ENCODE measurements at regions not wholly inside any gene's neighbourhood (a gene's known extent, or its start where the extent isn't known, plus 50 kb on each side); places are given as distances from the start of the nearest gene placed in this dataset.
A peak's percentile ranks its signal among the peaks of the same experiment; 100 is the strongest.
"Not testable (repeated sequence)": the region's sequence is repeated elsewhere in the genome, so short reads cannot be mapped to it uniquely, and the experiment has no call there.

- TF ChIP-seq ZNF274 (IDR thresholded peaks at IDR 0.05; ENCODE audit: low read depth, low read length): no peak
- no peak overlapping the region for H3K4me3 ChIP-seq (ENCODE audit: low read length)
These were observed 193.9 kb downstream of the RBM26 start for GRCh38 chr13:79212064-79212619.

GRCh38 chr13:79211377-79211776 lies 194.7 kb downstream of the RBM26 start:
- no peak for TF ChIP-seq ZNF274 (IDR thresholded peaks at IDR 0.05; ENCODE audit: low read depth, low read length)

GRCh38 chr13:79197933-79198332 lies 208.1 kb downstream of the RBM26 start:
- no peak for TF ChIP-seq ZNF274 (IDR thresholded peaks at IDR 0.05; ENCODE audit: low read depth, low read length)
- no peak overlapping the region for H3K4me3 ChIP-seq (ENCODE audit: low read length)

More at GRCh38 chr13:79211377-79211776, 194.7 kb downstream of the RBM26 start:
- no peak overlapping the region for H3K4me3 ChIP-seq (ENCODE audit: low read length)

GRCh38 chr13:79196843-79197242 lies 209.2 kb downstream of the RBM26 start:
- TF ChIP-seq ZNF274 (IDR thresholded peaks at IDR 0.05; ENCODE audit: low read depth, low read length): no peak
- H3K4me3 ChIP-seq (ENCODE audit: low read length): no peak overlapping the region

- no peak for TF ChIP-seq ZNF274 (IDR thresholded peaks at IDR 0.05; ENCODE audit: low read depth, low read length)
- no peak overlapping the region for H3K4me3 ChIP-seq (ENCODE audit: low read length)
These were observed 209.7 kb downstream of the RBM26 start for GRCh38 chr13:79196366-79196765.

GRCh38 chr13:79194727-79195126 lies 211.3 kb downstream of the RBM26 start:
- H3K4me3 ChIP-seq (ENCODE audit: low read length): peak overlapping the region; percentile 59; the same call in 1 of the 2 replicates
- no peak for TF ChIP-seq ZNF274 (IDR thresholded peaks at IDR 0.05; ENCODE audit: low read depth, low read length)

GRCh38 chr13:79194272-79194671 lies 211.8 kb downstream of the RBM26 start:
- H3K4me3 ChIP-seq (ENCODE audit: low read length): no peak overlapping the region
- TF ChIP-seq ZNF274 (IDR thresholded peaks at IDR 0.05; ENCODE audit: low read depth, low read length): no peak

- no peak for TF ChIP-seq ZNF274 (IDR thresholded peaks at IDR 0.05; ENCODE audit: low read depth, low read length)
- H3K4me3 ChIP-seq (ENCODE audit: low read length): no peak overlapping the region
These were observed 214.6 kb downstream of the RBM26 start for GRCh38 chr13:79191501-79191900.

- no peak overlapping the region for H3K4me3 ChIP-seq (ENCODE audit: low read length)
- TF ChIP-seq ZNF274 (IDR thresholded peaks at IDR 0.05; ENCODE audit: low read depth, low read length): no peak
These were observed 215.1 kb downstream of the RBM26 start for GRCh38 chr13:79190932-79191331.

GRCh38 chr13:79187917-79188690 lies 218.0 kb downstream of the RBM26 start:
- no peak overlapping the region for H3K4me3 ChIP-seq (ENCODE audit: low read length)
- no peak for TF ChIP-seq ZNF274 (IDR thresholded peaks at IDR 0.05; ENCODE audit: low read depth, low read length)

GRCh38 chr13:79185580-79185979 lies 220.5 kb downstream of the RBM26 start:
- H3K4me3 ChIP-seq (ENCODE audit: low read length): no peak overlapping the region
- no peak for TF ChIP-seq ZNF274 (IDR thresholded peaks at IDR 0.05; ENCODE audit: low read depth, low read length)

- TF ChIP-seq ZNF274 (IDR thresholded peaks at IDR 0.05; ENCODE audit: low read depth, low read length): no peak
- H3K4me3 ChIP-seq (ENCODE audit: low read length): no peak overlapping the region
These were observed 222.8 kb downstream of the RBM26 start for GRCh38 chr13:79183231-79183630.

GRCh38 chr13:79173691-79174090 lies 232.4 kb downstream of the RBM26 start:
- not testable (repeated sequence) for H3K4me3 ChIP-seq (ENCODE audit: low read length)

GRCh38 chr13:79172924-79173323 lies 233.1 kb downstream of the RBM26 start:
- not testable (repeated sequence) for H3K4me3 ChIP-seq (ENCODE audit: low read length)

GRCh38 chr13:79171141-79172061 lies 234.7 kb downstream of the RBM26 start:
- no peak for TF ChIP-seq ZNF274 (IDR thresholded peaks at IDR 0.05; ENCODE audit: low read depth, low read length)

More at GRCh38 chr13:79171141-79172061, 234.7 kb downstream of the RBM26 start:
- H3K4me3 ChIP-seq (ENCODE audit: low read length): no peak overlapping the region

All from GM08714 (cell line).